ENCODE measurements at regions not wholly inside any gene's neighbourhood (a gene's known extent, or its start where the extent isn't known, plus 50 kb on each side); places are given as distances from the start of the nearest gene placed in this dataset.

GRCh38 chr1:168827557-168827956 lies 98.6 kb upstream of the DPT start:
- no peak for DNase-seq
- TF ChIP-seq CTCF (IDR thresholded peaks at IDR 0.05) (no peak), POLR2A (IDR thresholded peaks at IDR 0.05) (no peak)

DNA sequence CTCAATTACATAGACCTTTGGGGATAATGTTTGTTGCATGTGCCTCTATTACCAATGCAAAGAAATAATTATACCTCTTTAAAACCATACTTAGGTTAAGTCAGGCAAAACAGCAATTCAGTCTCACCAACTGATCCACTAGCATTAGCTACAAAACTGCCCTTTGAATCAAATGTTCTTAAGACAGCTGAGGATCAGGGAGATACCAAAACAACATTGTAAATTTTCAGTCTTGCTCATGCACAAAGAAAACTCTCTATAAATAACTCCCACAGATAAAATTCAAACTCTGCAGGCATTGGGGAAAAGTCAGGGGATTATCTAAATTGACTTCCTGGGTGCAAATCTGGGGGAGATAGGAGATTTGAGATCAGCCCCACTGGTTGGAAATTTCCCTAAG lies 100.9 kb upstream of the DPT start:
- Histone ChIP-seq H3K4me3 (no peak overlapping the region), H3K27me3 (no peaks in the 10 kb centered on the region), H3K27ac (no peak overlapping the region), H3K9me3 (no peaks in the 10 kb centered on the region), H3K36me3 (ENCODE audit: low read depth, missing control alignments) (no peaks in the 10 kb centered on the region), H3K4me1 (peaks cover 4% of the 10 kb centered on the region)
- no peak for DNase-seq
- no peak for TF ChIP-seq CTCF (IDR thresholded peaks at IDR 0.05)
- TF ChIP-seq POLR2A (IDR thresholded peaks at IDR 0.05) = no peak
- intact Hi-C loops (cut with DNase I; ENCODE audit: low total_unique reads) = no loop called here

More at GRCh38 chr1:168827557-168827956, 98.6 kb upstream of the DPT start:
- H3K27ac ChIP-seq = no peak overlapping the region
- no peaks in the 10 kb centered on the region for H3K27me3 ChIP-seq
- H3K4me1 ChIP-seq = no peaks in the 10 kb centered on the region
- no peaks in the 10 kb centered on the region for H3K9me3 ChIP-seq
- 93 to 95% methylated on average over 2 of the region's 2 CpGs for WGBS, 2 donors
- intact Hi-C loops (cut with DNase I; ENCODE audit: low total_unique reads) = no loop called here
- H3K36me3 ChIP-seq (ENCODE audit: low read depth, missing control alignments) = no peaks in the 10 kb centered on the region
- no peak overlapping the region for H3K4me3 ChIP-seq

DNA sequence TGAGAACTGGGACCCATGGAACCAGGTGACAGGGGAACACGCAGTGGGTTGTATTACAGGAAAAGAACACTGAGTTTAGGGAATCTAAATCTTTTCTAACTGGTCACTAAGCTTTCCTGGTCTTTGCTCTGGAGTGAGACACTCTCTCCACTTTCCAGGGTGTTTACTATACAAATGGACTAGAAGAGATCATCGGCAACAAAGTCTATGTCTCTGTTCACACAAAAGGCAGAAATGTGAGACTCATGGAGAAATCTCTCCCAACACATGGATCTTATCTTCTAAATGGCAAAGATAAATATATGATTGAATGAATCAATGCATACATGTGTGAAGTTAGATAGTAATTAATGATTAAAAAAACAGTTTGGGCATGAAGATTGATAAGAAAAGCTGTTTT lies 101.6 kb upstream of the DPT start:
- no peak for TF ChIP-seq CTCF (IDR thresholded peaks at IDR 0.05)
- Histone ChIP-seq H3K36me3 (ENCODE audit: low read depth, missing control alignments) (no peaks in the 10 kb centered on the region), H3K27me3 (no peaks in the 10 kb centered on the region), H3K27ac (no peak overlapping the region), H3K4me1 (peaks cover 4% of the 10 kb centered on the region), H3K9me3 (no peaks in the 10 kb centered on the region), H3K4me3 (no peak overlapping the region)
- no peak for DNase-seq
- intact Hi-C loops (cut with DNase I; ENCODE audit: low total_unique reads) = no loop called here
- WGBS, 2 donors = 89 to 93% methylated on average over 2 of the region's 2 CpGs

- Histone ChIP-seq H3K27ac (no peak overlapping the region), H3K4me1 (peaks cover 4% of the 10 kb centered on the region), H3K4me3 (no peak overlapping the region), H3K9me3 (no peaks in the 10 kb centered on the region), H3K36me3 (ENCODE audit: low read depth, missing control alignments) (no peaks in the 10 kb centered on the region), H3K27me3 (no peaks in the 10 kb centered on the region)
- DNase-seq = no peak
- 73 to 79% methylated on average over 2 of the region's 2 CpGs for WGBS, 2 donors
- TF ChIP-seq POLR2A (IDR thresholded peaks at IDR 0.05) = no peak
- no peak for TF ChIP-seq CTCF (IDR thresholded peaks at IDR 0.05)
- intact Hi-C loops (cut with DNase I; ENCODE audit: low total_unique reads) = no loop called here
These were observed 103.7 kb upstream of the DPT start for GRCh38 chr1:168832661-168833060.

- Histone ChIP-seq H3K27ac (no peak overlapping the region), H3K36me3 (ENCODE audit: low read depth, missing control alignments) (no peaks in the 10 kb centered on the region), H3K4me1 (peaks cover 4% of the 10 kb centered on the region), H3K27me3 (no peaks in the 10 kb centered on the region), H3K4me3 (no peak overlapping the region), H3K9me3 (no peaks in the 10 kb centered on the region)
- TF ChIP-seq POLR2A (IDR thresholded peaks at IDR 0.05) (no peak), CTCF (IDR thresholded peaks at IDR 0.05) (no peak)
- no peak for DNase-seq
- 67 to 71% methylated on average over 1 of the region's 1 CpG for WGBS, 2 donors
- intact Hi-C loops (cut with DNase I; ENCODE audit: low total_unique reads) = no loop called here
These were observed 104.4 kb upstream of the DPT start for GRCh38 chr1:168833362-168833761.

Measured in testis (tissue), 2 donors.